Fibroblast of skin of scalp (primary cell): ENCODE measurements at regions not wholly inside any gene's neighbourhood (a gene's known extent, or its start where the extent isn't known, plus 50 kb on each side); places are given as distances from the start of the nearest gene placed in this dataset.
"Not testable (repeated sequence)": the region's sequence is repeated elsewhere in the genome, so short reads cannot be mapped to it uniquely, and the experiment has no call there.

Experiments used
- DNase-seq: peaks from one replicate; pipeline ENCODE4 v3.0.0-alpha.2; 2013

GRCh38 chr4:3365326-3365725, 72.5 kb downstream of the RGS12 start:
- no peak for DNase-seq

DNA sequence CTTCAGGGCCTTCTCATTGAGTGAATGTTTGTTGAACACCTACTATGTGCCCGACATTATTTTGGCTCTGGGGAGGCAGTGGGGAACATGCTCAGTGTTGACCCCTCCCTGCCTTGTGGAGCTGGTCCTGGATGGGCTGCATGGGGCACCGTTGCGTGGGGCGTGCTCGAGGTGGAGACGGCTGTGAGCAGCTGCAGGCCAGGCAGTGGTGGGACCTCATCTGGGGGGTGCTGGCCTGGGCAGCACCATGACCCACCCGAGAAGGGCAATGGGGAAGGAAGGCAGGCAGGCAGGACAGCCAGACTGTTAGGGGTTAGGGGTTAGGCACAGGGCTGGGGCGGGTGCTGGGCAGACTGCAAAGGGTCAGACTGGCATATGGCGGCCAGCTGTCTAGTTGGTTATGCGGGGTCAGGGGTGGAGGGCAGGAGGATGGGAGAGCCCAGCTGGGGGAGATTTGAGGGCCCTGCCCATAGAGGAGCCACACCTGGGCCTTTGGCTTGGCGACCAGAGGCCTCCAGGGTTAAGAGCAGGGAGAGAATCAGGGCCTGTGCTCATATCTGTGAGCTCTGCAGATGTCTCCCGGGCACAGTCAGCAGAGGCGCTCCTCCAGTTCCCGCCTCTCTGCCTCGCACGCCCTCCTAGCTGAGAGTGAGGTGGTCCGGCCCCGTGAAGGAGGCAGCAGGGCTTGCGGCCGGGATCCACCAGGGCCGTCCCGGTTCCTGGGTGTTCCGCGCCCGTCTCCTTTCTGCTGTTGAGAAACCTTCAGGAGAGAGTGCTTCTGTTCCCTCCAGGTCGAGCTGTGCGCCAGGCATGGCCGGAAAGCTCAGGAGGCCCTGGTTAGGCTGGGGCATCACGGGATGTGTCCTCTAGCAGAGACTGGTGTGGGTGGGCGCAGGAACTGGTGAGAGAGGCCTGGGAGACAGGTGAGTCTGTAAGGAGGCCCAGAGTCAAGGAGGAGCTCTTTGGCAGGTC, 73.3 kb downstream of the RGS12 start:
- DNase-seq = no peak

DNA sequence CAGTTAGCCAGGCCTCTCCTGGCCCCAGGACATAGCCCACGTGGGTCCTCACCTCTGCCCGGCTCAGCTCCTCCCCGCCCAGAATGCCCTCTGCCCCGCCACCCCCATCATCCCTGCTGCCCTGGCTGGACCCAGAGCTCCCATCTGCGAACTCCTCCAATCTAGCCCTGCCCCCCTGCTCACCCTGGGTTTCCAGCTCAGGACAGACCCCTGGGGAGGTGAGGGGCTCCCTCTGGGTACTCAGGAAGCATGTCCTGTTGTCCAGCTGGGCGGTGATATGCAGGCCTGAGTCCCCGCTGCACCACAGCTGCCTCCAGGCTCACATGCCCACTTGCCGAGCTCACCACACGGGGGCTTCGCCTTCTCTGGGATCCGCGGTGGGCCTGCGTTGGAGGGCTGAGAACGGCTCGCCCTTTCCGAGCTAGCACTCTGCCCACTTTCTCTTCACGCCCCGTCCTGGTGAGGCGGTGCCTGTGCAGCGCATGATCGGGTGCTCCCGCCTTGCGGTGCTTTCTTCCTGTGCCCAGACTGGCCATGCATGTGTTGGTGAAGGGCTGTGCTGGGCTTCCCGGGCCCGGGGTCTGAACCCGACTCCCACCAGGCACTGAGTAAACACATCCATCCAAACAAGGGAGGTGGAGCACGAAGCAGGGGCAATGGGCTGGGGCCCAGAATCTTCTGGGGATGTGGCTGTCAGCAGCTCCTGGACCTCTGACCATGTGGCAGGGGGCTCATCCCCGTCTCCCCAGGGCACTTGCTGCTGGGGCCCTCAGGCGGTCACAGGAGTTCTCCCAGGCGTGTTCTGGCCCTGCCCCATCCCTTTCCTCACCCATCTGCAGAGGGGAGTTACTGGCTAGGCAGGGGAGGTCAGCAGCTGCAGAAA, 74.3 kb downstream of the RGS12 start:
- DNase-seq = no peak

GRCh38 chr4:3367866-3368265, 73.9 kb upstream of the HGFAC start:
- no peak for DNase-seq

DNA sequence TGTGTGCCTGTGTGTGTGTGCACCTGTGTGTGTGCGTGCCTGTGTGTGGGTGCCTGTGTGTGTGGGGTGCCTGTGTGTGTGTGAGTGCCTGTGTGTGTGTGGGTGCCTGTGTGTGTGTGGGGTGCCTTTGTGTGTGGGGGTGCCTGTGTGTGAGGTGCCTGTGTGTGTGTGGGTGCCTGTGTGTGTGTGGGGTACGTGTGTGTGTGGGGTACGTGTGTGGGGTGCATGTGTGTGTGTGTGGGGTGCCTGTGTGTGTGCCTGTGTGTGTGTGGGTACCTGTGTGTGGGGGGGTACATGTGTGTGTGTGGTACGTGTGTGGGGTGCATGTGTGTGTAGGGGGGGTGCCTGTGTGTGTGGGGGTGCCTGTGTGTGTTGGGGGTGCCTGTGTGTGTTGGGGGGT, 73.4 kb upstream of the HGFAC start:
- no peak for DNase-seq

- DNase-seq = no peak
Observed at GRCh38 chr4:3368841-3369760, 72.7 kb upstream of the HGFAC start.

DNA sequence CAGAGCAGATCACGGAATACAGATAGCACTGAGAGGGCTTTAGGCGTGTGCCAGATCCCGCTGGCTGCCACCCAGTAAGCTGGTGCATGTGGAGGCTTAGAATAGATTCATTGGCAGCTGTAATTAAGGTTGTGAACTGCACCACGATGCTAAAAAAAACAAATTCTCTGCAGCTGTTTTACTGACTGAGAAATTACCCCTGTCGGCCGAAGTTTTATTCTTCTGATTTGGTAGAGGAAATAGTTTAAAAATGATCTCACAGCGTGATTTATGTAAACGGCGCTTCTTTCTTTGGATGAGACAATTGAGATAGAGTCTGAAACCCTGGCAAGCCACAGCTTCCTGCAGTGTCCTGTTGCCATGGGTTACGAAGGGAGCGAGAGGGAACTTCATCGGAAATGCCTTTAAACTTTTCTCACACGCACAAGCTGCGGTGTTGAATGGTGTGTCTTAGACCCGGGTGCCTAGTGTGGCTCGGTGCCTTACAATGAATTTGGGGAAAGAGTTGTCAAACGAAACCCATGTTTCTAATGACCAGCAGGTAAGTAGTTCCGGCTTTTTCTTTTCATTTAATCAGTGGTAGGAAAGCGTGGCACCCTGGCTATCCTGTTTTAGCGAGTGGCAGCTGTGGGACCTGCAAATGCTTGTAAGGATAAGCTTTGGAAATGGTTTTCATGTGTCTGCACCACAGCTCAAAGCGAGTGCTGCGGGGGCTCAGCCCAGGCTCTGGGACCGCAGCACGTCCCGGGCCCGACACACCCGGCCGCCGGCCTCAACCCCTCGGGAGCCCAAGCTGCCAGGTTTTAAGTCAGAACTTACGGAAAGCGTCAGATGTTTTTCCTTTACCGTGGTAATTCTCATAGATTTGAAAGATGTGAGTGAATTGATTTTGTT, 71.7 kb upstream of the HGFAC start:
- DNase-seq = peak; percentile 96

GRCh38 chr4:3371033-3372001, 70.5 kb upstream of the HGFAC start:
- peak; percentile 22 for DNase-seq

DNA sequence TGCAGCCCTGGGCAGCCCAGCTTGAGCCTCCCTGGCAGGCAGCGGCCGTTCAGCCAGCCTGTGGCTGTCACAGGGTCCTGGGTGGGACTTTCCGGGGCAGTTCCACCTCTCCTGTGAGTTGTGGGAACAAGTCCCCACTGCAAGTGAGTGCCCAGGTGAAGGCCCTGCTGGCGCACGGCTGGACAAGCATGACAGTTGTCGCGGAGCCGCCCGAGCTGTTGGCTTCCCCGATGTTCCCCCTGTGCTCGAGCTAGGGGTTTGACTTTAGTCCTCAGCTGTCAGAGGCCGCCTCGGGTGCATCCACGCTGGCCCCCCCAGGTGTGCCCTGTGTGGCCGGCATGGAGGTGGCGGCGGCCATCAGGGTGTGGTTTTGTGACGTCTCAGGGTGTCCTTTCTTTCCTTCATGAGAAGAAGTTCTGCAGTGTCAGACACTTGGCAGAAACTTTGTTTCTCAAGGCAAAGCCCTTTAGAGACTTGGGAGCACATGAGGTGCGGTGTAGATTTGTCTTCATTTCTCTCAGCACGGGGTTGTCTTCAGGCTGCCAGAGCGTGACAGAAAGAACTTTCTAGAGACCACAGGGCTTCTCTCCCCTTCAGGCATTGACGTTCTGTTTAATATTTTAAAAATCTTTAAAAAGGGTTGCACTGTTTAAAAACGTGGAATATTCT, 69.4 kb upstream of the HGFAC start:
- no peak for DNase-seq

DNA sequence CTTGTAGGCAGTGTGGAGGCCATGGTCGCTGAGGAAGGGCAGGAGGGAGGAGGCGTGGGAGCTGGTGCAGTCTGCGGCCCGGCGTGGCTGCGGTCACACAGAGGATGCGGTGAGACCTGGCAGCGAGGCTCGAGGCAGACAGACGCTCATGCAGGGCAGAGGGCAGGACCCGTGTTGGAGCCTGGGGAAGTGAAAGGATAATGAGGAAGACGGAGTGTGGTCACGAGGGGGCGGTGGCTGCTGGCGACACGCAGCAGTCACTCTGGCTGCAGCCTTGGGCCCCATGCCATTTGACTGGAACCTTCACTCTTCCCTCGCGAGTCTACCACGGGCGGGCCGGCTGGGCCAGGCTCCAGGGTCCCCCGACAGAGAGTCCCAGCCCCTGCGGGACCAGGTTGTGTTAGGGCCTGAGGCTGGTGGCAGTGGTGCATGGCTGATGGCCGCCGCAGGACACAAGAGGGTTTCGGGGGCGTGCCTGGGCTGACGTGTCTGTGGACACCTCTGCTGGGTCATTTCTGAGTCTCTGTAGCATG, 68.8 kb upstream of the HGFAC start:
- DNase-seq = no peak

GRCh38 chr4:3373468-3373867, 68.3 kb upstream of the HGFAC start:
- no peak for DNase-seq

GRCh38 chr4:3374011-3374645, 67.6 kb upstream of the HGFAC start:
- no peak for DNase-seq

- DNase-seq = no peak
Observed at GRCh38 chr4:3374667-3375066, 67.1 kb upstream of the HGFAC start.

DNA sequence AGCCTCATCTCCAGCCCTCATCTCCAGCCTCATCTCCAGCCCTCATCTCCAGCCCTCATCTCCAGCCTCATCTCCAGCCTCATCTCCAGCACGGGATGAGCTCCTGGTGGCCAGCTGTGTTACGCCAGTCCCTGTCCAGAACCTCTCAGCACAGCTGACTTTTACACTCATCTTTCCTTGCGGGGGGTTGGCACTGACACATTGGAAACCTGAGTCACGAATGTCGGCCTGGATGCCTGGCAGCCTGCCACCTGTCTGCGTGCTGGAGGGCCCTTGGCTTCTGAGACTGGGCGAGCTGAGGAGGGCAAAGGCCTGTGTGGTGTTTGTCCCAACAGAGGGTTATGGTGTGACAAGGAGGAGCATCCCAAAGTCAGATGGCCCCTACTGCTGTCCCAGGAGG, 66.1 kb upstream of the HGFAC start:
- DNase-seq = peak; percentile 93

- DNase-seq = no peak
Observed at GRCh38 chr4:3376266-3376665, 65.5 kb upstream of the HGFAC start.

GRCh38 chr4:3377557-3377956, 64.2 kb upstream of the HGFAC start:
- no peak for DNase-seq

GRCh38 chr4:3380336-3380735, 61.4 kb upstream of the HGFAC start:
- not testable (repeated sequence) for DNase-seq

DNA sequence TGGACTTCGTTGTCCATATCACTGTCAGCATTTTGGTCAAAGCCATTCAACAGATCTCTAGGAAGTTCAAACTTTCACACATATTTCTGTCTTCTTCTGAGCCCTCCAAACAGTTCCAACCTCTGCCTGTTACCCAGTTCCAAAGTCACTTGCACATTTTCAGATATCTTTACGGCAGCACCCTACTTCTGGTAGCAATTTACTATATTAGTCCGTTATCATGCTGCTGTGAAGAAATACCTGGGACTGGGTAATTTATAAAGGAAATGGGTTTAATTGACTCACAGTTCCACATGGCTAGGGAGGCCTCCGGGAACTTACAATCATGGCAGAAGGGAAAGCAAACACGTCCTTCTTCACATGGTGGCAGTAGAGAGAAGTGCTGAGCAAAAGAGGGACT, 60.6 kb upstream of the HGFAC start:
- not testable (repeated sequence) for DNase-seq

DNA sequence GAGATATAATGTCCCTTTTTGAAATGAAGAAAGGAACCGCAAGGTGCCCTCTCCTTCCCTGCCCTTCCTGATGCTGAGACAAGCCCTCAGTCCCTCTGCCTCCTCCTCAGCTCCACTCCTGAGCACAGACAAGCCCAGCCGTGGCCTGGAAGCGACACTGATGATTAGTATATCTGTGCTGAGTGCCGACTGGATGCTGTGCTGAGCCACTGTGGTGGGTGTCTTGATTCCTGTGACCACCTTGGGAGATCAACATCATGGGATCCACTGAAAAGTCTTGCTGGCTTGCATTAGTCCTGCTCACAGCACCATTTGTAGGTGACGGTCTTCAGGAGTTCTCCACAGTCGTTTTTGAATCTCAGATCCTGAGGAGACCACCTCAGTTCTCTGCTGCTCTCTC, 59.5 kb upstream of the HGFAC start:
- DNase-seq = no peak
